ENCODE measurements at regions not wholly inside any gene's neighbourhood (a gene's known extent, or its start where the extent isn't known, plus 50 kb on each side); places are given as distances from the start of the nearest gene placed in this dataset.
"Not testable (repeated sequence)": the region's sequence is repeated elsewhere in the genome, so short reads cannot be mapped to it uniquely, and the experiment has no call there.

DNA sequence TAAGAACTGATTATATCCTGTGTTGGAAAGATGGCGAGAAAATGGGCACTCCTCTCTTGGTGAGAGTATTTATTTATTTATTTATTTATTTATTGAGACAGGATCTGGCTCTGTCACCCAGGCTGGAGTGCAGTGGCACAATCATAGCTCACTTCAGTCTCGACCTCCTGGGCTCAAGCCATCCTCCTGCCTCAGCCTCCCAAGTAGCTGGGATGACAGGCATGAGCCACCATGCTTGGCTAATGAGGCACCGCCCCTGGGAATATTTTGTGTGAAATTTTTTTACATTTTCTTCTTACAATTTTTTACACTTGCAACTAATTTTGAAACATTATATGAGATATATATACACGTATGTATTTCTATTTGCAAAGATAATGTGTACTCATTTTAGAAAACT lies 150.5 kb upstream of the PRR20G start:
- DNase-seq, result no peak
- Histone ChIP-seq H3K27ac (ENCODE audit: low read depth in 2 of 2, low read length in 1 of 2) (no peak overlapping the region), H3K9me2 (no peaks in the 10 kb centered on the region), H3K27me3 (ENCODE audit: insufficient read depth) (no peaks in the 10 kb centered on the region), H3K79me2 (ENCODE audit: insufficient read depth) (no peaks in the 10 kb centered on the region), H3K9ac (no peak overlapping the region), H3K4me2 (no peak overlapping the region), H3K9me3 (no peaks in the 10 kb centered on the region), H4K20me1 (ENCODE audit: insufficient read depth) (no peaks in the 10 kb centered on the region), H3F3A (replicated peaks; ENCODE audit: insufficient read depth) (no peaks in the 10 kb centered on the region), H3K4me1 (ENCODE audit: control insufficient read depth in 1 of 2, insufficient read depth in 2 of 2, low read depth in 1 of 2, low read length in 1 of 2) (peaks cover 0 to under 1% of the 10 kb centered on the region in 2 experiments; a peak in 1 of 4 replicates), H3K4me3 (ENCODE audit: low read depth in 2 of 2, low read length in 1 of 2) (no peak overlapping the region), H3K36me3 (replicated peaks in 1 of 2; ENCODE audit: control insufficient read depth in 1 of 2, insufficient read depth in 2 of 2, low read length in 1 of 2) (no peaks in the 10 kb centered on the region), H2AFZ (ENCODE audit: low read depth) (no peak overlapping the region)
- ChIA-PET POLR2A (no interaction called here), CTCF (interaction anchor here (0.7 to 1.1 kb wide), 2 partner anchors 17 to 423 kb away, joined by 3 read pairs; no protein-coding TSS in a partner anchor)
- TF ChIP-seq CHD2 (IDR thresholded peaks at IDR 0.05; ENCODE audit: low read length, partially characterized antibody), result no peak
- TF ChIP-seq FOXJ3 (CRISPR knock-in tag; IDR thresholded peaks at IDR 0.05), result no peak
- WGBS (ENCODE audit: low lambda C conversion rate), result 63% methylated on average over 4 of the region's 4 CpGs

DNA sequence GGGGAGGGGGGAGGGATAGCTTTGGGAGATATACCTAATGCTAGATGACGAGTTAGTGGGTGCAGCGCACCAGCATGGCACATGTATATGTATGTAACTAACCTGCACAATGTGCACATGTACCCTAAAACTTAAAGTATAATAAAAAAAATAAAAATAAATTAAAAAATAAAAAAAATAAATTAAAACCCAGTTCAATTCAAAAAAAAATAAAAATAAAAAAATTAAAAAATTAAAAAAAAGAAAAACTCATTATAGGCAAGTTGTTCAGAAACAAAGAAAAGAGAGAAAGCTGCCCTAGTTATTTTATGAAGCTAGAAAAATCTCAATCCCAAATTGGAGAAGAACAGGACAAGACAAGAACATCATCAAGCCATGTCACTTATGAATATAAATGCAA lies 147.5 kb upstream of the PRR20G start:
- H4K20me1 ChIP-seq (ENCODE audit: insufficient read depth); CTCF ChIA-PET; DNase-seq; H3F3A ChIP-seq (replicated peaks; ENCODE audit: insufficient read depth); H3K4me2 ChIP-seq; H3K4me3 ChIP-seq (ENCODE audit: low read depth in 2 of 2, low read length in 1 of 2); H3K4me1 ChIP-seq (ENCODE audit: control insufficient read depth in 1 of 2, insufficient read depth in 2 of 2, low read depth in 1 of 2, low read length in 1 of 2); POLR2A ChIA-PET; H3K27ac ChIP-seq (ENCODE audit: low read depth in 2 of 2, low read length in 1 of 2); H3K79me2 ChIP-seq (ENCODE audit: insufficient read depth); H3K27me3 ChIP-seq (ENCODE audit: insufficient read depth); H3K9me2 ChIP-seq; H3K9me3 ChIP-seq; H2AFZ ChIP-seq (ENCODE audit: low read depth); H3K9ac ChIP-seq; H3K36me3 ChIP-seq (replicated peaks in 1 of 2; ENCODE audit: control insufficient read depth in 1 of 2, insufficient read depth in 2 of 2, low read length in 1 of 2): not testable (repeated sequence)
- WGBS (ENCODE audit: low lambda C conversion rate), result 44% methylated on average over 2 of the region's 2 CpGs

DNA sequence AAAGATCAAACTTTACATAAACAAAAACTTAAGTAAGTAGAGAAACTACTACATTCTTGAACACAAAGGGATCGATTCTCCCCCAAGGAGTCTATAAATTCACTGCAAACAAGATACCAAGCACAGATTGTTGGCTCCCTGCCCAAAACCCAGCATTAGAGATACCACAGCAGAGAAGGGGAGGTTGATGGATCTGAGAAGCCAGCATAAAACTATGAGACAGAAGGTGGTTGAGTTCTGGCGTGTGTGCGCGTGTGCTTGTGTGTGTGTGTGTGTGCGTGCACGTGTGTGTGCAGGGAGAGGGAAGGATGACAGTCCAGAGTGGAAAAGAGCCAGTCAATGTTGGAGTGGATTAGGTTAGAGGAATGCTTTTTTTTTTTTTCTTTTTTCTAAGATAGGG lies 143.2 kb upstream of the PRR20G start:
- Histone ChIP-seq H3K36me3 (replicated peaks in 1 of 2; ENCODE audit: control insufficient read depth in 1 of 2, insufficient read depth in 2 of 2, low read length in 1 of 2) (no peaks in the 10 kb centered on the region), H3K27me3 (ENCODE audit: insufficient read depth) (no peaks in the 10 kb centered on the region; the same call in 1 of the 2 replicates), H3K4me1 (ENCODE audit: control insufficient read depth in 1 of 2, insufficient read depth in 2 of 2, low read depth in 1 of 2, low read length in 1 of 2) (peaks cover 0 to 2% of the 10 kb centered on the region in 2 experiments; a peak in 2 of 4 replicates), H3F3A (replicated peaks; ENCODE audit: insufficient read depth) (no peaks in the 10 kb centered on the region), H3K27ac (ENCODE audit: low read depth in 2 of 2, low read length in 1 of 2) (no peak overlapping the region), H3K9ac (no peak overlapping the region), H3K4me2 (no peak overlapping the region), H3K9me3 (no peaks in the 10 kb centered on the region), H3K9me2 (no peaks in the 10 kb centered on the region), H3K4me3 (ENCODE audit: low read depth in 2 of 2, low read length in 1 of 2) (no peak overlapping the region), H4K20me1 (ENCODE audit: insufficient read depth) (no peaks in the 10 kb centered on the region), H3K79me2 (ENCODE audit: insufficient read depth) (no peaks in the 10 kb centered on the region), H2AFZ (ENCODE audit: low read depth) (no peak overlapping the region)
- WGBS (ENCODE audit: low lambda C conversion rate), result 47% methylated on average over 6 of the region's 6 CpGs
- ChIA-PET POLR2A (no interaction called here), CTCF (interaction anchor here (1.6 kb wide), 1 partner anchor 24 kb away, joined by 7 read pairs; no protein-coding TSS in a partner anchor)
- peak; percentile 69 for DNase-seq
- TF ChIP-seq GATA2 (CRISPR knock-in tag; IDR thresholded peaks at IDR 0.05), result 0 out of 2 replicates have a peak, but pooled peaks have one; percentile 16
- TF ChIP-seq, protein P1, sequence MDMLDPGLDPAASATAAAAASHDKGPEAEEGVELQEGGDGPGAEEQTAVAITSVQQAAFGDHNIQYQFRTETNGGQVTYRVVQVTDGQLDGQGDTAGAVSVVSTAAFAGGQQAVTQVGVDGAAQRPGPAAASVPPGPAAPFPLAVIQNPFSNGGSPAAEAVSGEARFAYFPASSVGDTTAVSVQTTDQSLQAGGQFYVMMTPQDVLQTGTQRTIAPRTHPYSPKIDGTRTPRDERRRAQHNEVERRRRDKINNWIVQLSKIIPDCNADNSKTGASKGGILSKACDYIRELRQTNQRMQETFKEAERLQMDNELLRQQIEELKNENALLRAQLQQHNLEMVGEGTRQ (IDR thresholded peaks at IDR 0.05; ENCODE audit: borderline replicate concordance, low read depth, low read length), result no peak

All from SK-N-SH (cell line).